HG02938 (cell line): ENCODE measurements at regions not wholly inside any gene's neighbourhood (a gene's known extent, or its start where the extent isn't known, plus 50 kb on each side); places are given as distances from the start of the nearest gene placed in this dataset.
"Not testable (repeated sequence)": the region's sequence is repeated elsewhere in the genome, so short reads cannot be mapped to it uniquely, and the experiment has no call there.

Experiments
- ATAC-seq: cut with Tn5 transposase; IDR thresholded peaks from one replicate; pipeline ENCODE4 v1.9.1; 2021; ENCODE audit warnings: mild to moderate bottlenecking, moderate library complexity; ENCODE audit not compliant: unreplicated experiment

- no peak for ATAC-seq
These were observed 432.2 kb downstream of the SMARCA1 start for GRCh38 chrX:129091097-129091496.

- no peak for ATAC-seq
These were observed 436.5 kb downstream of the SMARCA1 start for GRCh38 chrX:129086802-129087201.

DNA sequence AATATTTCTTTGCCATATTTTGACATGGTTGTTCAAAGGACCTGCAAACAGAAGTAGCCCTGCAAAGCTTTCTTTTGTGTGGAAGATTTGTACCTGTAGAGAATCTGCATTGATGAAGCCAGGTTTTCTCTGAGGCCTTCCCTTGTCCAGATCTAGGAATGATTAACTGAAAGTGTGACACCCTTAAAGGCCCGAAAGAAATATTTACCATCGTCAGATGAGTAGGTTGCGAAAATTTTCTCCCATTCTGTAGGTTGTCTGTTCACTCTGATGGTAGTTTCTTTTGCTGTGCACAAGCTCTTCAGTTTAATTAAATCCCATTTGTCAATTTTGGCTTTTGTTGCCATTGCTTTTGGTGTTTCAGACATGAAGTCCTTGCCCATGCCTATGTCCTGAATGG lies 439.0 kb downstream of the SMARCA1 start:
- not testable (repeated sequence) for ATAC-seq

- no peak for ATAC-seq
These were observed 445.7 kb downstream of the SMARCA1 start for GRCh38 chrX:129077424-129078170.

GRCh38 chrX:129071390-129071789 lies 451.9 kb downstream of the SMARCA1 start:
- ATAC-seq, result no peak

- no peak for ATAC-seq
These were observed 457.4 kb downstream of the SMARCA1 start for GRCh38 chrX:129065895-129066294.

DNA sequence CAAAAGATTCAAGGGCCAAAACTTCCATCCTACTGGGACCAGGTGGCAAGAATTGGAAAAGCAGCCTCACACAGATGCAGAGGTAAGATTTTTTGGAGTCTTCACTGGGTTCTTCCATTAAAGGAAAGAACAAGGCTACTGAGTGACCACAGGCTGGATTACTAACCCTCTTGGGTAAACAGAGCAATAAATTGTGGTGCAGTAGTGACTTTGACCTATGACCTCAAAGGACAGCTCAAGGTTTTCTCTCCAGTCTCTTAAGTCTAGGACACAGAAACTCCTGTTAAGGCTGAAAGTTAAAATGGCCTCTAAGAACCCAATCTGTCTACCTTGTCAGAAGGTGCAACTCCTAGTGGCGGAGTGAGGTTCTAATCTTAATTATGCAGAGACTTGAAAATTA lies 464.9 kb downstream of the SMARCA1 start:
- no peak for ATAC-seq

GRCh38 chrX:129043138-129043537 lies 480.2 kb downstream of the SMARCA1 start:
- no peak for ATAC-seq

DNA sequence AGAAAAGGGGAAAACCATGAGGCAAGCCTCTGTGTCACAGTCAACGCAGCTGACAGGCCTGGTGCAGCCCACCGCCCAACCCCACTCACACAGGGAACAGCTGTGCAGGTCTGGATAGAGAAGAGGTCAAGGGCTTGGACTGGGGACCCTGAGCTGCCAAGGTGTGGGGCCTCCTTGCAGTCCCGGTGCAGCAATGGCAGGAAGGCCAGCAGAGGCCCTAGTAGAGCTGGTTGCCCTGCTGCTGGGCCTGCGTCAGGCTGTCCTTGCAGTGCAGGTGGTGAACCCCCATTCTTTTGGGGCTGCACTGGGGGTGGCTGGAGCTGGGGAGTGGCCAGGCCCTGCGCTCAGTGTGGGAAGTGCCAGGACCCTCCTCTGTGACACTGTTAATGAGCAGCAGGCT lies 482.0 kb downstream of the SMARCA1 start:
- ATAC-seq, result no peak

GRCh38 chrX:129040124-129040523 lies 483.2 kb downstream of the SMARCA1 start:
- no peak for ATAC-seq

DNA sequence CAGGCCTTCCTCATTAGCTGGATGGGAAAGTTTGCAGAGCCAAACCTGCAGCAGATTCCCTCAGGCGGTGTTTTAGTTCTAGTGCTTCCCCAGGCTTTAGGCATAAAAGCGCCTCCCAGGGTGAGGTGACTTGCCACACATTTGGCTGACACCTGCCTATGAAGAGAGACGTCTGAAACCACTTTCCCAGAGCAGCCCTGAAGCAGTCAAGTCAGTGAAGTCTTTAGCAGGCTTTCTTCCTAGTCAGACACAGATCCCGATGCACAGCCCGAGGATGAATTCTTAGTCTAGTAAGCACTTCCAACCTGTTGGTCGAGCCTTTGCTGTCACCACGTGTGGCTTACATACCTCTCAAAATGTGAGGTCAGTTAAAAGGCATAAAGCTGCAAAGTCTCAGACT lies 484.1 kb downstream of the SMARCA1 start:
- ATAC-seq, result no peak

GRCh38 chrX:129037389-129037788 lies 485.9 kb downstream of the SMARCA1 start:
- ATAC-seq, result no peak

GRCh38 chrX:129035180-129035579 lies 488.1 kb downstream of the SMARCA1 start:
- ATAC-seq, result no peak

- ATAC-seq, result no peak
These were observed 489.1 kb downstream of the SMARCA1 start for GRCh38 chrX:129034196-129034595.

DNA sequence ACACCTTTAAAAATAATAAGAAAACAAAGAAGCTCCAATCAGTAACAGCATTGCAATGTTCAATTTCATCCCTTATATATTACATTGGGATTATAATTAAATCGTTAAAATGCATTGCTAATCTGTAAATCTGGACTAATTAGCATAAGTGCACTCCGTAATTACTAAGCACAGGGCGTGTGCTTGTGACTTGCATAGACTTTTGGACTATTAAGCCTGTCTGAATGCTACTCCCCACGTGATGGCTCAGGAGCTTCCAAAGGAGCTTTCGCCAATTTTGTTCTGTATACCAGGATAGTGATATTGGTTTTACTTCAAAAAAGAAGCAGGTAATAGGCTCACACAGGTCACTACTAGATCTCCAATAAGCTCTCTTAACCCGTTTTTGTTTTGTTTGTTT lies 497.1 kb downstream of the SMARCA1 start:
- no peak for ATAC-seq

DNA sequence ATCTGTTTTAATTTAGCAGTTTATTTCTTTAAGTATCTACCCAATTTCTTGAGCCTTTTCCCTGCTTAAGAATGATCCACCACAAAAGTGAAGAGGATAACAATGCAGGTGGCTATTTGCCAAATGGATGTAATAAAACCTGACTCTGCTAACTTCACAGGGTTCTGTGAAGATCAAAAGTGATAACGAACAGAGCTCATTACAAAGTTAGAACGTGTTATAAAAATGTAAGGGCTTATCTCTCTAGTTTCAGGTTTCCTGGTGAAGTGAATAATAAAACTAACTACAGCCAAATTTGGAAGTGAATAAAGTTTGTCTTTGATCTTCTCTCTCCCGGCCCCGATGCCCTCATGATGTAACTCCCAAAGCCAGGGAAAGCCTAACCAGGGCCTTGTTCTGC lies 497.9 kb downstream of the SMARCA1 start:
- ATAC-seq, result no peak

- no peak for ATAC-seq
These were observed 503.9 kb downstream of the SMARCA1 start for GRCh38 chrX:129019412-129019811.

DNA sequence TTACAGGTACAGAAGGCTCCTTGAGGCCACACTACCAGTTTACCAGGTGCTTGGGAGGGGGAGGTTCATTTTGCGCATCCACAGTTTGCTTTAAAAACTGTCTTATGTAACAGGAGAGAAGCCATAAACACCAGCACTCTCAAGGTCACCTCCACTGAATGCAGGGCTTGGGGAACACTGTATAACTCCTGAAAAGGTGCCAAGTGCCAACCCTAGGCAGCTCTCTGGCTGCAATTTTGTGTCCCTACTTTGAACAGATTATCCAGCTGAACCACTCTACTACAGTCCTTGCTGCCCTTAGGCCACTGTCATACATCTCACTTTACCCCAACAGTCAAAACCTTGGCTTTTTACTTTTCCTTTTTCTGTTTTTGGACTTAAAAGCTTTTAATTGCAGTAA lies 507.9 kb downstream of the SMARCA1 start:
- no peak for ATAC-seq

DNA sequence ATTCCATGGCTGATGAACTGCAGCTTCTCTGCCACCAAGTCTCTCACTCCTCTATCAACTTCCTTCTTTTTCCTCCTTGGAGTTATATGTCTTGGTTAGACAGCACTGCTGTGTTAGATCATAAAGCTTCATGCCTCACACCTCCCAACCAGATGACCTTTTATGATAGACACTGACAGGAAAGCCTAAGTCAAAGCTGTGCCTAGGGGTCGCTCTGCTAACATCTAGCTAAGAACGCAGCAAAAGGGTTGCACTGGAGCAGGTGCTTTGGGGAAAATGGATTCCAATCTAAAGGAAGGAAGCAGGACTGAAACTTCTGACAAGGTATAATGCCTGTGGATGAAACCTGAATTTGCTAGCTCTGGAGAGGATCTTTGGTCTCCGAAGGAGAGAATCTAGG lies 509.7 kb downstream of the SMARCA1 start:
- no peak for ATAC-seq

DNA sequence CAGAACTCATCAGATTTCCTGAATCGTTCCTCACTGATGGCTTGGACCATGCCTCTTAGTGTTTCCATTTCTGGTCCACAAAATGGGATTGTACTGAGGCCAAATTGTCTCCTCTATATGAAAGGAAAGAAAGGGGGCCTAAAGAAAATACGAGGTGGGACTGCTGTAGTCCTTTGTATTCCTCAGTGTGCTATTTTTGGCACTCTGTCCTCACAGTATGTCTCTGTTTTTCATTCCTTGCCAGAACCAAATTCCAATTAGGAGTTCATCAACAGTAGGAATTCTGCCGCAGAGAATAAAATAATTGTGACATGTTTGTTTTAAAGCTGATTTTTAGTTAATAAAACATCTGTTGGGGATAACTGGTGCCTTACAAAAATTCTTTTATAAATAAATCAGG lies 515.7 kb downstream of the SMARCA1 start:
- ATAC-seq, result no peak

DNA sequence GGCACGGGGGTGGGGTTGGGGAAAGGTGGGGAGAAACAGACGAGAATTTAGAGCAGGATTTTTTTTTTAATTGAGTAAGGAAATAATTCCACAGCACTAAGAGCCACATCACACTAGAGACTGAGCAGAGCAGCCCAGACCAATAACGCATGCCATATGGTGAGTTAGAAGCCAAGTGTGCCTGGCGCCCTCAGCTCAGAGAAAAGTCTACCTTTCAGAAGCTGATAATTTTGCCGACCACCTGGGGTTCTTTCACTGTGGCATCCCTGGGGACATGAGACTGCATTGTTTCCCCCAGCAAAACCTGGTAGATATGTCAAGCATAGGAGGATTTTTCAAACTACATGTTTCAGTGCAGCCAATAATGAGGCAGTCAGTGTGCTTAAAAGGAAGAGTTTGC lies 516.8 kb downstream of the SMARCA1 start:
- no peak for ATAC-seq

DNA sequence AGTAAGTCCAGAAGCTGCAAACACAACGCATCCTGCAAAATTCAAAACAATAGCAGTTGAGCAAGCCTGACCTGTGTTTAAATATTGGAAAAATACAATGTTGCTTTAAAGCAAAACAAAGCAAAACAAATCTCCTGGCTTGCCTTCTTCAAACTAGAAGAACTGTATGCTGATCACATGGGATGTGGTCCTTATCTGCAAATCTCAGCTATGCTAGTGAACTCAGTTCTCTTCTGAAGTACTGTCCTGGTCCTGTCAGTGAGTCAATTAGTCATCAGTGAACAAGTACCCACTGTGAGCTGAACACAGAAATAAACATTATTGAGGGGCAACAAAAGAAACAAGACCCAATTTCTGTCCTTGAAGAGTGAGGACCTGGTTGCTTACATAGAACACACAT lies 522.5 kb downstream of the SMARCA1 start:
- ATAC-seq, result no peak

GRCh38 chrX:129000018-129000417 lies 523.3 kb downstream of the SMARCA1 start:
- no peak for ATAC-seq
